IMR-90 (cell line): ENCODE measurements at regions not wholly inside any gene's neighbourhood (a gene's known extent, or its start where the extent isn't known, plus 50 kb on each side); places are given as distances from the start of the nearest gene placed in this dataset.

Source experiments
- ATAC-seq: fragments of 200-7000 bp; cut with Tn5 transposase; 2 replicates; pipeline ENCODE4 v1.9.1; 2020; ENCODE audit warnings: low read depth, mild to moderate bottlenecking, moderate library complexity
- BruUV-seq: library from RNA; stranded (reverse); fragments of 400-500 nt; replicated peaks from 2 replicates; lab custom pipeline; 2021; lab: Mats Ljungman, UMichigan
- CTCF ChIA-PET: fragments of 300-600 bp; formaldehyde crosslinking; extraction: SDS; loops from one replicate; lab custom pipeline; 2021; ENCODE audit warnings: antibody characterized with exemption; lab: Yijun Ruan, JAX
- POLR2A ChIA-PET: fragments of 300-600 bp; sonication (Branson Sonifier 250); formaldehyde crosslinking; loops from one replicate; lab custom pipeline; 2022; ENCODE audit warnings: antibody characterized with exemption; ENCODE audit not compliant: unreplicated experiment; lab: Charles Lee
- DNase-seq: peaks from one replicate; pipeline ENCODE4 v3.0.0; 2013
- H2AFZ ChIP-seq: replicated peaks from 2 replicates; pipeline ENCODE3; 2013; ENCODE audit warnings: low read length, mild to moderate bottlenecking; ENCODE audit not compliant: poor library complexity
- H2AK5ac ChIP-seq: 2 replicates; pipeline ENCODE4 v1.6.1; 2013; ENCODE audit warnings: low read depth, low read length, inconsistent platforms
- H2AK9ac ChIP-seq: replicated peaks from 2 replicates; pipeline ENCODE3; 2013; ENCODE audit warnings: mild to moderate bottlenecking, low read depth, low read length, moderate library complexity; ENCODE audit not compliant: poor library complexity
- H2BK120ac ChIP-seq: 2 replicates; pipeline ENCODE4 v1.6.1; 2013; ENCODE audit warnings: low read depth, low read length, inconsistent platforms
- H2BK15ac ChIP-seq: 3 replicates; pipeline ENCODE4 v1.6.1; 2013; ENCODE audit warnings: low read depth, low read length, inconsistent platforms
- H2BK20ac ChIP-seq: 2 replicates; pipeline ENCODE4 v1.6.1; 2013; ENCODE audit warnings: low read depth, mild to moderate bottlenecking, inconsistent platforms, low read length, moderate library complexity
- H2BK5ac ChIP-seq: 2 replicates; pipeline ENCODE4 v1.6.1; 2013; ENCODE audit warnings: mild to moderate bottlenecking, low read depth, low read length, inconsistent platforms; ENCODE audit not compliant: poor library complexity, severe bottlenecking
- H3K14ac ChIP-seq: replicated peaks from 2 replicates; pipeline ENCODE4 v1.6.1; 2013; ENCODE audit warnings: low read depth, low read length, inconsistent platforms
- H3K18ac ChIP-seq: 2 replicates; pipeline ENCODE4 v1.6.1; 2013; ENCODE audit warnings: low read depth, low read length, control low read depth
- H3K23ac ChIP-seq: 2 replicates; pipeline ENCODE4 v1.6.1; 2013; ENCODE audit warnings: low read depth, low read length, inconsistent platforms
- H3K27ac ChIP-seq: 2 replicates; pipeline ENCODE4 v1.5.1; 2013; ENCODE audit warnings: mild to moderate bottlenecking, control low read depth, low read length; ENCODE audit not compliant: insufficient read depth
- H3K27me3 ChIP-seq: 2 replicates; pipeline ENCODE4 v1.6.1; 2013; ENCODE audit warnings: low read length; ENCODE audit not compliant: control insufficient read depth, insufficient read depth
- H3K36me3 ChIP-seq: 2 replicates; pipeline ENCODE4 v1.6.1; 2013; ENCODE audit warnings: low read length, mixed read lengths; ENCODE audit not compliant: control insufficient read depth, insufficient read depth
- H3K4ac ChIP-seq: 2 replicates; pipeline ENCODE4 v1.6.1; 2013; ENCODE audit warnings: low read depth, low read length, inconsistent platforms
- H3K4me1 ChIP-seq: 2 replicates; pipeline ENCODE4 v1.6.1; 2013; ENCODE audit warnings: low read length, mixed read lengths; ENCODE audit not compliant: control insufficient read depth, insufficient read depth
- H3K4me2 ChIP-seq: 2 replicates; pipeline ENCODE4 v1.6.1; 2013; ENCODE audit warnings: low read depth, mild to moderate bottlenecking, control low read depth, low read length, moderate library complexity
- H3K4me3 ChIP-seq: 2 replicates; pipeline ENCODE4 v1.5.1; 2013; ENCODE audit warnings: low read depth, mild to moderate bottlenecking, control low read depth, low read length, moderate library complexity; ENCODE audit not compliant: insufficient read depth
- H3K56ac ChIP-seq: 2 replicates; pipeline ENCODE4 v1.6.1; 2013; ENCODE audit warnings: low read length, inconsistent platforms; ENCODE audit not compliant: insufficient read depth; ENCODE audit errors: extremely low read depth
- H3K79me1 ChIP-seq, 2 experiments: 2 replicates each; pipeline ENCODE4 v1.6.1; 2013; ENCODE audit warnings: low read length in 2 of 2, inconsistent platforms in 1 of 2, low read depth in 1 of 2
- H3K9ac ChIP-seq: 2 replicates; pipeline ENCODE4 v1.6.1; 2013; ENCODE audit warnings: low read depth, low read length, control low read depth
- H3K9me1 ChIP-seq: 2 replicates; pipeline ENCODE4 v1.6.1; 2013; ENCODE audit warnings: low read length, inconsistent platforms; ENCODE audit not compliant: insufficient read depth
- H3K9me3 ChIP-seq: 2 replicates; pipeline ENCODE4 v1.6.1; 2013; ENCODE audit warnings: low read length; ENCODE audit not compliant: control insufficient read depth, insufficient read depth
- H4K20me1 ChIP-seq: 2 replicates; pipeline ENCODE4 v1.6.1; 2013; ENCODE audit warnings: low read length, inconsistent platforms; ENCODE audit not compliant: insufficient read depth
- H4K5ac ChIP-seq: 2 replicates; pipeline ENCODE4 v1.6.1; 2013; ENCODE audit warnings: mild to moderate bottlenecking, low read depth, low read length, control low read depth
- H4K8ac ChIP-seq, 2 experiments: 2 replicates each; pipeline ENCODE4 v1.6.1; 2013; ENCODE audit warnings: low read depth in 2 of 2, low read length in 2 of 2, control low read depth in 1 of 2, inconsistent platforms in 1 of 2
- H4K91ac ChIP-seq: 2 replicates; pipeline ENCODE4 v1.6.1; 2013; ENCODE audit warnings: low read depth, low read length, inconsistent platforms; ENCODE audit not compliant: insufficient read depth
- CHD1 ChIP-seq: IDR thresholded peaks from 2 replicates; pipeline ENCODE4 v1.6.1; 2012; ENCODE audit warnings: low read depth, low read length, improper control_type of control experiment
- CTCF ChIP-seq: conservative IDR thresholded peaks from 2 replicates; pipeline ENCODE4 v1.5.1; 2012; ENCODE audit warnings: mild to moderate bottlenecking, low read depth, low read length, improper control_type of control experiment
- MAFK ChIP-seq: IDR thresholded peaks from 2 replicates; pipeline ENCODE4 v1.6.1; 2012; ENCODE audit warnings: low read depth, low read length, improper control_type of control experiment
- MXI1 ChIP-seq: IDR thresholded peaks from 2 replicates; pipeline ENCODE4 v1.6.1; 2012; ENCODE audit warnings: low read depth, mild to moderate bottlenecking, low read length, moderate library complexity, borderline replicate concordance
- NFE2L2 ChIP-seq: fragments of 150-350 bp; IDR thresholded peaks from 2 replicates; pipeline ENCODE4 v1.6.1; 2016; ENCODE audit warnings: low read depth, mild to moderate bottlenecking, low read length
- RAD21 ChIP-seq: IDR thresholded peaks from 2 replicates; pipeline ENCODE4 v1.6.1; 2012; ENCODE audit warnings: low read length, improper control_type of control experiment
- WGBS, 2 experiments: methylation state at CpG; one replicate each; pipeline versions ENCODE4 v1.1.5 to v1.1.7; 2013; ENCODE audit warnings: missing lambda C conversion rate in 2 of 2; ENCODE audit not compliant: insufficient read length in 1 of 2; ENCODE audit errors: extremely low coverage in 2 of 2; 5-methylcytosine and 5-hydroxymethylcytosine counted together
- dilution Hi-C: fragments of 300-500 bp; cut with HindIII; formaldehyde crosslinking; loops from one replicate; pipeline ENCODE4 v1.14.3; 2018; ENCODE audit warnings: low sequenced_read_pairs; ENCODE audit not compliant: unreplicated experiment
- in situ Hi-C: fragments of 300-500 bp; cut with MboI; formaldehyde crosslinking; loops from 3 replicates; pipeline ENCODE4 v1.14.3; 2019; ENCODE audit warnings: low sequenced_read_pairs, inconsistent platforms, mixed read lengths
- intact Hi-C: fragments of 100-400 bp; cut with micrococcal nuclease; formaldehyde crosslinking; loops from 2 replicates; pipeline ENCODE4 v1.10.0; 2022

GRCh38 chr5:2557435-2557834 lies 194.0 kb downstream of the IRX2 start:
- no peak overlapping the region for H3K56ac ChIP-seq
- no peak overlapping the region for H4K8ac ChIP-seq
- no peak overlapping the region for H4K91ac ChIP-seq
- ATAC-seq, result no peak
- H3K18ac ChIP-seq, result no peak overlapping the region
- TF ChIP-seq CTCF (no peak), RAD21 (no peak), MXI1 (no peak), NFE2L2 (no peak), CHD1 (no peak), MAFK (no peak)
- no peak overlapping the region for H2BK120ac ChIP-seq
- no peaks in the 10 kb centered on the region for H3K9me1 ChIP-seq
- H3K23ac ChIP-seq, result no peak overlapping the region
- ChIA-PET POLR2A (no interaction called here), CTCF (no interaction called here)
- H3K4me2 ChIP-seq, result no peak overlapping the region
- H3K4me3 ChIP-seq, result no peak overlapping the region
- no peaks in the 10 kb centered on the region for H4K20me1 ChIP-seq
- H3K4ac ChIP-seq, result no peak overlapping the region
- no TSS peak for BruUV-seq
- no peak overlapping the region for H2AFZ ChIP-seq
- H4K5ac ChIP-seq, result no peak overlapping the region
- no peaks in the 10 kb centered on the region for H3K79me1 ChIP-seq
- dilution Hi-C loops (no loop called here), intact Hi-C loops (no loop called here), in situ Hi-C loops (no loop called here)
- no peak overlapping the region for H2AK5ac ChIP-seq
- no peak overlapping the region for H3K9ac ChIP-seq
- no peaks in the 10 kb centered on the region for H3K27me3 ChIP-seq
- no peaks in the 10 kb centered on the region for H3K36me3 ChIP-seq
- H3K27ac ChIP-seq, result no peak overlapping the region
- no peak overlapping the region for H2BK15ac ChIP-seq
- no peak overlapping the region for H3K14ac ChIP-seq
- peaks cover 37% of the 10 kb centered on the region for H3K9me3 ChIP-seq
- WGBS, 2 experiments, result 66% methylated on average over 6 of the region's 12 CpGs; no CpG with 5 or more reads in 1 of the 2 experiments
- no peak overlapping the region for H2AK9ac ChIP-seq
- DNase-seq, result no peak
- H2BK5ac ChIP-seq, result no peak overlapping the region
- H2BK20ac ChIP-seq, result no peak overlapping the region
- no peaks in the 10 kb centered on the region for H3K4me1 ChIP-seq
